ENCODE measurements at regions not wholly inside any gene's neighbourhood (a gene's known extent, or its start where the extent isn't known, plus 50 kb on each side); places are given as distances from the start of the nearest gene placed in this dataset.

- TF ChIP-seq, protein P1, sequence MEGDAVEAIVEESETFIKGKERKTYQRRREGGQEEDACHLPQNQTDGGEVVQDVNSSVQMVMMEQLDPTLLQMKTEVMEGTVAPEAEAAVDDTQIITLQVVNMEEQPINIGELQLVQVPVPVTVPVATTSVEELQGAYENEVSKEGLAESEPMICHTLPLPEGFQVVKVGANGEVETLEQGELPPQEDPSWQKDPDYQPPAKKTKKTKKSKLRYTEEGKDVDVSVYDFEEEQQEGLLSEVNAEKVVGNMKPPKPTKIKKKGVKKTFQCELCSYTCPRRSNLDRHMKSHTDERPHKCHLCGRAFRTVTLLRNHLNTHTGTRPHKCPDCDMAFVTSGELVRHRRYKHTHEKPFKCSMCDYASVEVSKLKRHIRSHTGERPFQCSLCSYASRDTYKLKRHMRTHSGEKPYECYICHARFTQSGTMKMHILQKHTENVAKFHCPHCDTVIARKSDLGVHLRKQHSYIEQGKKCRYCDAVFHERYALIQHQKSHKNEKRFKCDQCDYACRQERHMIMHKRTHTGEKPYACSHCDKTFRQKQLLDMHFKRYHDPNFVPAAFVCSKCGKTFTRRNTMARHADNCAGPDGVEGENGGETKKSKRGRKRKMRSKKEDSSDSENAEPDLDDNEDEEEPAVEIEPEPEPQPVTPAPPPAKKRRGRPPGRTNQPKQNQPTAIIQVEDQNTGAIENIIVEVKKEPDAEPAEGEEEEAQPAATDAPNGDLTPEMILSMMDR (IDR thresholded peaks at IDR 0.05), result no peak
- no peak for TF ChIP-seq POLR2AphosphoS5 (IDR thresholded peaks at IDR 0.05)
- TF ChIP-seq POLR2A (IDR thresholded peaks at IDR 0.05), result no peak
These were observed 91.8 kb upstream of the PWP1 start for GRCh38 chr12:107593713-107594381.
